ENCODE measurements at regions not wholly inside any gene's neighbourhood (a gene's known extent, or its start where the extent isn't known, plus 50 kb on each side); places are given as distances from the start of the nearest gene placed in this dataset.

- H3K4me3 ChIP-seq (ENCODE audit: low read depth, low read length), result no peak overlapping the region
- H3K4me1 ChIP-seq, result no peaks in the 10 kb centered on the region
- H3K36me3 ChIP-seq (ENCODE audit: control insufficient read depth, insufficient read depth, low read length), result no peaks in the 10 kb centered on the region
- no peaks in the 10 kb centered on the region for H3K9me3 ChIP-seq (ENCODE audit: control insufficient read depth, low read length)
- H3K79me2 ChIP-seq, result no peaks in the 10 kb centered on the region
- no peak overlapping the region for H3K27ac ChIP-seq
- H3K4me2 ChIP-seq (ENCODE audit: low read length), result no peak overlapping the region
- H3K27me3 ChIP-seq (ENCODE audit: control insufficient read depth, insufficient read depth, low read length), result no peaks in the 10 kb centered on the region
- H3K9ac ChIP-seq, result no peak overlapping the region
- TF ChIP-seq, protein P1, sequence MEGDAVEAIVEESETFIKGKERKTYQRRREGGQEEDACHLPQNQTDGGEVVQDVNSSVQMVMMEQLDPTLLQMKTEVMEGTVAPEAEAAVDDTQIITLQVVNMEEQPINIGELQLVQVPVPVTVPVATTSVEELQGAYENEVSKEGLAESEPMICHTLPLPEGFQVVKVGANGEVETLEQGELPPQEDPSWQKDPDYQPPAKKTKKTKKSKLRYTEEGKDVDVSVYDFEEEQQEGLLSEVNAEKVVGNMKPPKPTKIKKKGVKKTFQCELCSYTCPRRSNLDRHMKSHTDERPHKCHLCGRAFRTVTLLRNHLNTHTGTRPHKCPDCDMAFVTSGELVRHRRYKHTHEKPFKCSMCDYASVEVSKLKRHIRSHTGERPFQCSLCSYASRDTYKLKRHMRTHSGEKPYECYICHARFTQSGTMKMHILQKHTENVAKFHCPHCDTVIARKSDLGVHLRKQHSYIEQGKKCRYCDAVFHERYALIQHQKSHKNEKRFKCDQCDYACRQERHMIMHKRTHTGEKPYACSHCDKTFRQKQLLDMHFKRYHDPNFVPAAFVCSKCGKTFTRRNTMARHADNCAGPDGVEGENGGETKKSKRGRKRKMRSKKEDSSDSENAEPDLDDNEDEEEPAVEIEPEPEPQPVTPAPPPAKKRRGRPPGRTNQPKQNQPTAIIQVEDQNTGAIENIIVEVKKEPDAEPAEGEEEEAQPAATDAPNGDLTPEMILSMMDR (IDR thresholded peaks at IDR 0.05), result no peak
- H2AFZ ChIP-seq, result no peak overlapping the region
Observed at GRCh38 chr3:162435750-162436149, 939.1 kb downstream of the OTOL1 start.

GRCh38 chr3:162436826-162437225 lies 940.2 kb downstream of the OTOL1 start:
- no peak overlapping the region for H3K27ac ChIP-seq
- no peaks in the 10 kb centered on the region for H3K79me2 ChIP-seq
- no peaks in the 10 kb centered on the region for H3K4me1 ChIP-seq
- H3K4me2 ChIP-seq (ENCODE audit: low read length), result no peak overlapping the region
- H3K27me3 ChIP-seq (ENCODE audit: control insufficient read depth, insufficient read depth, low read length), result no peaks in the 10 kb centered on the region
- no peaks in the 10 kb centered on the region for H3K36me3 ChIP-seq (ENCODE audit: control insufficient read depth, insufficient read depth, low read length)
- no peak overlapping the region for H3K9ac ChIP-seq
- TF ChIP-seq, protein P1 (IDR thresholded peaks at IDR 0.05), result no peak
- H3K4me3 ChIP-seq (ENCODE audit: low read depth, low read length), result no peak overlapping the region
- H2AFZ ChIP-seq, result no peak overlapping the region
- no peaks in the 10 kb centered on the region for H3K9me3 ChIP-seq (ENCODE audit: control insufficient read depth, low read length)

DNA sequence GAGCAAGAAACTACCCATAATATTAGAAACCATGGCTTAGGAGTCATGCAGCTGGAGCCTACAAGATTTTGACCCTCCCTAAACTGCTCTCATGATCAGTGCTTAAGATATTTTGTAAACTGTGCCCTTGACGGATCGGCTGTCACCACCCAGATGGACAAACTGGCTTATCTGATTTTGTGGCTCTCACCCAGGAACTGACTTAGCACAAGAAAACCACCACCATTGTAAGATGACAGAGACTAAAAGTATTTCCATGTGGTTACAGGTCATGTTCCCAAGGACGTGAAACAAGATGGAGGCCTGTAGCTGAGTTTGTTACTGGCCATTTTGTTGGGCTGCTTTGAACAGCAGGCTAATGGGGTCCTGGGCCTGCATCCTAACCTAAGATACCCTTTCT lies 940.9 kb downstream of the OTOL1 start:
- H2AFZ ChIP-seq, result no peak overlapping the region
- H3K9me3 ChIP-seq (ENCODE audit: control insufficient read depth, low read length), result no peaks in the 10 kb centered on the region
- no peaks in the 10 kb centered on the region for H3K36me3 ChIP-seq (ENCODE audit: control insufficient read depth, insufficient read depth, low read length)
- H3K4me2 ChIP-seq (ENCODE audit: low read length), result no peak overlapping the region
- TF ChIP-seq, protein P1 (IDR thresholded peaks at IDR 0.05), result no peak
- no peaks in the 10 kb centered on the region for H3K4me1 ChIP-seq
- H3K27me3 ChIP-seq (ENCODE audit: control insufficient read depth, insufficient read depth, low read length), result no peaks in the 10 kb centered on the region
- H3K27ac ChIP-seq, result no peak overlapping the region
- H3K4me3 ChIP-seq (ENCODE audit: low read depth, low read length), result no peak overlapping the region
- no peak overlapping the region for H3K9ac ChIP-seq
- H3K79me2 ChIP-seq, result no peaks in the 10 kb centered on the region

DNA sequence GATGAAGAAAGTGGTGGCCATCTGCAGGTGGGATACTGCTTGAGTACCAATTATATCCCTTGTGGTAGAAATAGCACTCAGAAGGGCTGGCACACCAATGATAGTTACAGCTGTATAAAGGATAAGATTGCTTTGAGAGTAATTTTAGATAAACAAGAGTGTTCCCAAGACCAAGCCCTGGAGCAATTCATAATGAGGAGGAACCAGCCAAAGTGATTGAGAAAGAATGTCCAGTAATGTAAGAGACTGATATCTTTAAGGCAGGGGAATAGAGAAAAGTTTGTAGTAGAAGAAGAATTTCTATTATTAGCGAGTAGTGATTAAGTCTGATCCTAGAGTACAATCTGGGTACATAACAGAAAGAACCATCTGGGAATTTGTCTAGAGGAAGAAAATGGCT lies 945.1 kb downstream of the OTOL1 start:
- Histone ChIP-seq H3K27me3 (ENCODE audit: control insufficient read depth, insufficient read depth, low read length) (no peaks in the 10 kb centered on the region), H3K9me3 (ENCODE audit: control insufficient read depth, low read length) (no peaks in the 10 kb centered on the region), H3K4me3 (ENCODE audit: low read depth, low read length) (no peak overlapping the region), H3K9ac (no peak overlapping the region), H3K27ac (no peak overlapping the region), H2AFZ (no peak overlapping the region), H3K79me2 (no peaks in the 10 kb centered on the region), H3K36me3 (ENCODE audit: control insufficient read depth, insufficient read depth, low read length) (no peaks in the 10 kb centered on the region), H3K4me1 (no peaks in the 10 kb centered on the region), H3K4me2 (ENCODE audit: low read length) (no peak overlapping the region)
- TF ChIP-seq, protein P1 (IDR thresholded peaks at IDR 0.05), result no peak

- no peaks in the 10 kb centered on the region for H3K79me2 ChIP-seq
- no peaks in the 10 kb centered on the region for H3K4me1 ChIP-seq
- H3K36me3 ChIP-seq (ENCODE audit: control insufficient read depth, insufficient read depth, low read length), result no peaks in the 10 kb centered on the region
- no peak overlapping the region for H3K27ac ChIP-seq
- H2AFZ ChIP-seq, result no peak overlapping the region
- H3K9ac ChIP-seq, result no peak overlapping the region
- no peak overlapping the region for H3K4me2 ChIP-seq (ENCODE audit: low read length)
- TF ChIP-seq, protein P1 (IDR thresholded peaks at IDR 0.05), result no peak
- H3K9me3 ChIP-seq (ENCODE audit: control insufficient read depth, low read length), result no peaks in the 10 kb centered on the region
- H3K4me3 ChIP-seq (ENCODE audit: low read depth, low read length), result no peak overlapping the region
- no peaks in the 10 kb centered on the region for H3K27me3 ChIP-seq (ENCODE audit: control insufficient read depth, insufficient read depth, low read length)
Observed at GRCh38 chr3:162443376-162443775, 946.8 kb downstream of the OTOL1 start.

Data from parathyroid adenoma (tissue), 2 donors.